ENCODE measurements at regions not wholly inside any gene's neighbourhood (a gene's known extent, or its start where the extent isn't known, plus 50 kb on each side); places are given as distances from the start of the nearest gene placed in this dataset.

GRCh38 chr2:67311536-67311935 is 85.6 kb upstream of the ETAA1 start:
- no peak for TF ChIP-seq PRDM2 (tag by site-specific recombination; IDR thresholded peaks at IDR 0.05; ENCODE audit: borderline replicate concordance)
- no peak for TF ChIP-seq ZIC2 (tag by site-specific recombination; IDR thresholded peaks at IDR 0.05)
- no peak for TF ChIP-seq ZNF302 (tag by site-specific recombination; IDR thresholded peaks at IDR 0.05; ENCODE audit: low read depth)
- no peak for TF ChIP-seq ZNF747 (tag by site-specific recombination; IDR thresholded peaks at IDR 0.05)
